ENCODE measurements at regions not wholly inside any gene's neighbourhood (a gene's known extent, or its start where the extent isn't known, plus 50 kb on each side); places are given as distances from the start of the nearest gene placed in this dataset.
"Not testable (repeated sequence)": the region's sequence is repeated elsewhere in the genome, so short reads cannot be mapped to it uniquely, and the experiment has no call there.

DNA sequence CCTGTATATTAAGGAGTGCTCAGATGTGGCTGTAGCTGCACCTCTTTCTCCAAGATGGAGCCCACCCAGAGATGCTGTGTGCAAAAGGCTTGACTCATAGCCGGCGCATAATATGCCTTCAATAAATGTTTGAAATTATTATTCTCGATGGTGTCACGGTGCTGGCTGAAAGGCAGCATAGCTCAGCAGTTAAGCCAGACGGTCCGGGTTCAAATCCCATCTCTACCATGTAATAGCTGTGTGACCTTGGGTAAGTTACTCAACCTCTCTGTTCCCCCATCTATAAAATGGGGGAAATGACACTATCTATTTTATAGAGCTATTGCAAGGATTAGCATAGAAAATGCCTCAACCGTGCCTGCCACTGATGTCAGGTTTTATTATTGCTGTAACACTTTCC, 164.2 kb downstream of the GOSR1 start:
- H3K9me3 ChIP-seq (ENCODE audit: control extremely low read depth in 1 of 3, control insufficient read depth in 2 of 3, insufficient read depth in 1 of 3, low read length in 2 of 3); H4K20me1 ChIP-seq (ENCODE audit: control insufficient read depth, insufficient read depth, low read length, poor library complexity, severe bottlenecking); H3K4me1 Mint-ChIP-seq; H3K36me3 ChIP-seq (replicated peaks in 1 of 2; ENCODE audit: control extremely low read depth in 1 of 2, control insufficient read depth in 1 of 2, extremely low read depth in 1 of 2, insufficient read depth in 2 of 2, low read length in 1 of 2); ATAC-seq (ENCODE audit: low read depth); H3K27ac ChIP-seq (ENCODE audit: low read length in 2 of 2); POLR2A ChIA-PET; DNase-seq; intact Hi-C loops (cut with micrococcal nuclease); H3K4me2 ChIP-seq (replicated peaks; ENCODE audit: low read depth, low read length, poor library complexity, severe bottlenecking); H3K27ac Mint-ChIP-seq; H3K79me2 ChIP-seq (ENCODE audit: control insufficient read depth, insufficient read depth, low read length); H3K4me3 ChIP-seq (ENCODE audit: control extremely low read depth in 1 of 5, extremely low read depth in 1 of 5, insufficient read depth in 1 of 5, low read depth in 2 of 5, low read length in 4 of 5); H3K27me3 Mint-ChIP-seq; H2AFZ ChIP-seq (ENCODE audit: insufficient read depth, low read depth, low read length, poor library complexity, severe bottlenecking); H3K9ac ChIP-seq (ENCODE audit: low read length); H3K27me3 ChIP-seq (replicated peaks in 1 of 4; ENCODE audit: control extremely low read depth in 1 of 4, control insufficient read depth in 3 of 4, insufficient read depth in 4 of 4, low read length in 3 of 4); H3K9me3 Mint-ChIP-seq (ENCODE audit: insufficient read depth); H3K4me3 Mint-ChIP-seq; H3K4me1 ChIP-seq (ENCODE audit: control insufficient read depth in 2 of 2, insufficient read depth in 2 of 2, low read length in 2 of 2): not testable (repeated sequence)
- WGBS (ENCODE audit: insufficient coverage): no CpG with 5 or more reads among the region's 7 CpGs
- CTCF ChIA-PET: interaction anchor here (1.2 kb wide), 1 partner anchor 165 kb away, joined by 8 read pairs; no protein-coding TSS in a partner anchor

DNA sequence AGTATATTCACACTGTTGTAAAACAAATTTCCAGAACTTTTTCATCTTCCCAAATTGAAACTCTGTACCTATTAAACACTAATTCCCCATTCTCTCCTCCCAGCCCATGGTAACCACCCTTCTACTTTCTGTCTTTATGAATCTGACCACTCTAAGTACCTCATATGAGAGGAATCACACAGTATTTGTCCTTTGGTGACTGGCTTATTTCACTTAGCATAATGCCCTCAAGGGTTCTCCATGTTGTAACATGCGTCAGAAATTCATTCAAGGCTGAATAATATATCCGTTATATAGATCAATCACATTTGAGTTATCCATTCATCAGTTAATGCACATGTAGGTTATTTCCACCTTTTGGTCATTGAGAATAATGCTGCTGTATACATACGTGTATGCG, 162.2 kb downstream of the GOSR1 start:
- H3K4me3 ChIP-seq (ENCODE audit: control extremely low read depth in 1 of 5, extremely low read depth in 1 of 5, insufficient read depth in 1 of 5, low read depth in 2 of 5, low read length in 4 of 5); H3K4me3 Mint-ChIP-seq; ATAC-seq (ENCODE audit: low read depth); H3K27ac Mint-ChIP-seq; H2AFZ ChIP-seq (ENCODE audit: insufficient read depth, low read depth, low read length, poor library complexity, severe bottlenecking); H3K4me2 ChIP-seq (replicated peaks; ENCODE audit: low read depth, low read length, poor library complexity, severe bottlenecking); H3K27me3 ChIP-seq (replicated peaks in 1 of 4; ENCODE audit: control extremely low read depth in 1 of 4, control insufficient read depth in 3 of 4, insufficient read depth in 4 of 4, low read length in 3 of 4); H3K27me3 Mint-ChIP-seq; H4K20me1 ChIP-seq (ENCODE audit: control insufficient read depth, insufficient read depth, low read length, poor library complexity, severe bottlenecking); H3K36me3 ChIP-seq (replicated peaks in 1 of 2; ENCODE audit: control extremely low read depth in 1 of 2, control insufficient read depth in 1 of 2, extremely low read depth in 1 of 2, insufficient read depth in 2 of 2, low read length in 1 of 2); intact Hi-C loops (cut with micrococcal nuclease); H3K9ac ChIP-seq (ENCODE audit: low read length); DNase-seq; H3K79me2 ChIP-seq (ENCODE audit: control insufficient read depth, insufficient read depth, low read length); H3K4me1 Mint-ChIP-seq; CTCF ChIA-PET; H3K4me1 ChIP-seq (ENCODE audit: control insufficient read depth in 2 of 2, insufficient read depth in 2 of 2, low read length in 2 of 2); POLR2A ChIA-PET; H3K27ac ChIP-seq (ENCODE audit: low read length in 2 of 2); H3K9me3 Mint-ChIP-seq (ENCODE audit: insufficient read depth); H3K9me3 ChIP-seq (ENCODE audit: control extremely low read depth in 1 of 3, control insufficient read depth in 2 of 3, insufficient read depth in 1 of 3, low read length in 2 of 3): not testable (repeated sequence)
- WGBS (ENCODE audit: insufficient coverage): 100% methylated on average over 1 of the region's 4 CpGs

DNA sequence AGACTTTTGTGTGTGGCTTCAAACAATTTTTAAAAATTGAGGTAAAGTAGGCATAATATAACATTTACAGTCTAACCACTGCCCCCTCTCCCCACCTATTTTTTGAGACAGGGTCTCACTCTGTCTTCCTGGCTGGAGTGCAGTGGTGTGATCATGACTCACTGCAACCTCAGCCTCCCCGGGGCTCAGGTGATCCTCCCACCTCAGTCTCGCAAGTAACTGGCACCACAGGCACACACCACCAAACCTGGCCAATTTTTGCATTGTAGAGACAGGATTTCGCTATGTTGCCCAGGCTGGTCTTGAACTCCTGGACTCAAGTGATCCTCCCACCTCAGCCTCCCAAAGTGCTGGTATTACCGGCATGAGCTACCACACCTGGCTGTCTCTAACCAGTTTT, 161.8 kb downstream of the GOSR1 start:
- H3K9me3 Mint-ChIP-seq (ENCODE audit: insufficient read depth); H3K27ac ChIP-seq (ENCODE audit: low read length in 2 of 2); DNase-seq; H3K36me3 ChIP-seq (replicated peaks in 1 of 2; ENCODE audit: control extremely low read depth in 1 of 2, control insufficient read depth in 1 of 2, extremely low read depth in 1 of 2, insufficient read depth in 2 of 2, low read length in 1 of 2); intact Hi-C loops (cut with micrococcal nuclease); H3K4me2 ChIP-seq (replicated peaks; ENCODE audit: low read depth, low read length, poor library complexity, severe bottlenecking); H3K4me3 Mint-ChIP-seq; ATAC-seq (ENCODE audit: low read depth); POLR2A ChIA-PET; H2AFZ ChIP-seq (ENCODE audit: insufficient read depth, low read depth, low read length, poor library complexity, severe bottlenecking); CTCF ChIA-PET; H3K27me3 Mint-ChIP-seq; H4K20me1 ChIP-seq (ENCODE audit: control insufficient read depth, insufficient read depth, low read length, poor library complexity, severe bottlenecking); H3K27me3 ChIP-seq (replicated peaks in 1 of 4; ENCODE audit: control extremely low read depth in 1 of 4, control insufficient read depth in 3 of 4, insufficient read depth in 4 of 4, low read length in 3 of 4); H3K4me1 Mint-ChIP-seq; H3K4me1 ChIP-seq (ENCODE audit: control insufficient read depth in 2 of 2, insufficient read depth in 2 of 2, low read length in 2 of 2); H3K9me3 ChIP-seq (ENCODE audit: control extremely low read depth in 1 of 3, control insufficient read depth in 2 of 3, insufficient read depth in 1 of 3, low read length in 2 of 3); H3K4me3 ChIP-seq (ENCODE audit: control extremely low read depth in 1 of 5, extremely low read depth in 1 of 5, insufficient read depth in 1 of 5, low read depth in 2 of 5, low read length in 4 of 5); H3K79me2 ChIP-seq (ENCODE audit: control insufficient read depth, insufficient read depth, low read length); H3K27ac Mint-ChIP-seq; H3K9ac ChIP-seq (ENCODE audit: low read length): not testable (repeated sequence)
- WGBS (ENCODE audit: insufficient coverage): no CpG with 5 or more reads among the region's 4 CpGs

DNA sequence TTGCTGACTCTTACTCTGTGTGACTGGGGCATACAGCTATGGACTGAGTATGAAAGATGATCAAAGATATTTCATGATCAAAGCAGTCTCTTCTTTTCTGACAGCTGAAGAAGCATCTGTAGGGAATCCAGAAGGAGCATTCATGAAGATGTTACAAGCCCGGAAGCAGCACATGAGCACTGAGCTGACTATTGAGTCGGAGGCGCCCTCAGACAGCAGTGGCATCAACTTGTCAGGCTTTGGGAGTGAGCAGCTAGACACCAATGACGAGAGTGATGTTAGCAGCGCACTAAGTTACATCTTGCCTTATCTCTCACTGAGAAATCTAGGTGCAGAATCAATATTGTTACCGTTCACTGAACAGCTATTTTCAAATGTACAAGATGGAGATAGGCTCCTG, 154.4 kb downstream of the GOSR1 start:
- H3K79me2 ChIP-seq (ENCODE audit: control insufficient read depth, insufficient read depth, low read length); CTCF ChIA-PET; intact Hi-C loops (cut with micrococcal nuclease); H2AFZ ChIP-seq (ENCODE audit: insufficient read depth, low read depth, low read length, poor library complexity, severe bottlenecking); H3K4me3 ChIP-seq (ENCODE audit: control extremely low read depth in 1 of 5, extremely low read depth in 1 of 5, insufficient read depth in 1 of 5, low read depth in 2 of 5, low read length in 4 of 5); H3K27ac ChIP-seq (ENCODE audit: low read length in 2 of 2); H3K27ac Mint-ChIP-seq; H3K27me3 Mint-ChIP-seq; H3K36me3 ChIP-seq (replicated peaks in 1 of 2; ENCODE audit: control extremely low read depth in 1 of 2, control insufficient read depth in 1 of 2, extremely low read depth in 1 of 2, insufficient read depth in 2 of 2, low read length in 1 of 2); H3K4me1 Mint-ChIP-seq; H3K9me3 ChIP-seq (ENCODE audit: control extremely low read depth in 1 of 3, control insufficient read depth in 2 of 3, insufficient read depth in 1 of 3, low read length in 2 of 3); H4K20me1 ChIP-seq (ENCODE audit: control insufficient read depth, insufficient read depth, low read length, poor library complexity, severe bottlenecking); POLR2A ChIA-PET; H3K4me2 ChIP-seq (replicated peaks; ENCODE audit: low read depth, low read length, poor library complexity, severe bottlenecking); DNase-seq; ATAC-seq (ENCODE audit: low read depth); H3K9ac ChIP-seq (ENCODE audit: low read length); H3K4me1 ChIP-seq (ENCODE audit: control insufficient read depth in 2 of 2, insufficient read depth in 2 of 2, low read length in 2 of 2); H3K9me3 Mint-ChIP-seq (ENCODE audit: insufficient read depth); H3K27me3 ChIP-seq (replicated peaks in 1 of 4; ENCODE audit: control extremely low read depth in 1 of 4, control insufficient read depth in 3 of 4, insufficient read depth in 4 of 4, low read length in 3 of 4); H3K4me3 Mint-ChIP-seq: not testable (repeated sequence)
- 100% methylated on average over 5 of the region's 6 CpGs for WGBS (ENCODE audit: insufficient coverage)
